Breast epithelium (tissue), 3 donors: ENCODE measurements at regions not wholly inside any gene's neighbourhood (a gene's known extent, or its start where the extent isn't known, plus 50 kb on each side); places are given as distances from the start of the nearest gene placed in this dataset.

Experiments used
- CTCF ChIP-seq, 3 donors: fragments of 450-650 bp; IDR thresholded peaks; one replicate each; pipeline ENCODE4 v1.5.1; 2016 to 2017; ENCODE audit warnings: antibody characterized with exemption in 3 of 3, mild to moderate bottlenecking in 3 of 3, moderate library complexity in 3 of 3
- POLR2A ChIP-seq: fragments of 450-650 bp; IDR thresholded peaks from one replicate; pipeline ENCODE4 v1.6.1; 2016; ENCODE audit warnings: antibody characterized with exemption, mild to moderate bottlenecking, moderate library complexity
- POLR2AphosphoS5 ChIP-seq, 3 donors: sonication (generic); formaldehyde crosslinking; IDR thresholded peaks; one replicate each; pipeline ENCODE4 v1.6.1; 2017; ENCODE audit warnings: antibody characterized with exemption in 3 of 3

DNA sequence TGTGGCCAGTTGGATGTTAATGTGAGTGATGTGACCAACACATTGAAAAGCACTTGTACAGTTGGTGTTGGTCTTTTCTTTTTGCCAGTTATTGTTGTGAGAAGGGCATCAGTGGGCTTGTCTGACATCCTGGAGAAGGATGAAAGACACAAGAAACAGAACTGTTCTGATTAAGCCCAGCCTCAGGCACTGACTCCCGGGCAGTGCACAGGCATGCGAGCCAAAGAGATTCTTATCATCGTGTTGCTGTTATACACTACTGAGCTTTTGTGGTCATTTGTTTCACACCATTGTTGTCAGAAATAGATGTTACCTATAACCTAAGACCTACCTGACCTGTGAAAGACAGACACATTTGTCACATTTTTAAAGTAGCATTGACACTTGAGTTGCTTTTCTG lies 236.8 kb upstream of the CA10 start:
- TF ChIP-seq CTCF (IDR thresholded peaks at IDR 0.05) (no peak), POLR2A (no peak), POLR2AphosphoS5 (IDR thresholded peaks at IDR 0.05) (no peak)
